ENCODE measurements at regions not wholly inside any gene's neighbourhood (a gene's known extent, or its start where the extent isn't known, plus 50 kb on each side); places are given as distances from the start of the nearest gene placed in this dataset.

GRCh38 chr3:99145031-99145430 is 243.5 kb upstream of the DCBLD2 start:
- TF ChIP-seq CTCF (IDR thresholded peaks at IDR 0.05; ENCODE audit: insufficient read depth, low read depth, low read length, missing control alignments): no peak
- H3K4me3 ChIP-seq (ENCODE audit: low read depth, low read length): no peak overlapping the region
- no peak for DNase-seq (ENCODE audit: low read depth)

- no peak for TF ChIP-seq CTCF (IDR thresholded peaks at IDR 0.05; ENCODE audit: insufficient read depth, low read depth, low read length, missing control alignments)
- no peak overlapping the region for H3K4me3 ChIP-seq (ENCODE audit: low read depth, low read length)
- no peak for DNase-seq (ENCODE audit: low read depth)
These were observed 242.0 kb upstream of the DCBLD2 start for GRCh38 chr3:99143493-99143892.

GRCh38 chr3:99134986-99135385 is 233.5 kb upstream of the DCBLD2 start:
- DNase-seq (ENCODE audit: low read depth): no peak
- H3K4me3 ChIP-seq (ENCODE audit: low read depth, low read length): no peak overlapping the region

GRCh38 chr3:99131876-99132275 is 230.4 kb upstream of the DCBLD2 start:
- DNase-seq (ENCODE audit: low read depth): no peak
- no peak for TF ChIP-seq CTCF (IDR thresholded peaks at IDR 0.05; ENCODE audit: insufficient read depth, low read depth, low read length, missing control alignments)
- H3K4me3 ChIP-seq (ENCODE audit: low read depth, low read length): no peak overlapping the region

More at GRCh38 chr3:99134986-99135385, 233.5 kb upstream of the DCBLD2 start:
- TF ChIP-seq CTCF (IDR thresholded peaks at IDR 0.05; ENCODE audit: insufficient read depth, low read depth, low read length, missing control alignments): no peak

- no peak for TF ChIP-seq CTCF (IDR thresholded peaks at IDR 0.05; ENCODE audit: insufficient read depth, low read depth, low read length, missing control alignments)
- no peak for DNase-seq (ENCODE audit: low read depth)
- no peak overlapping the region for H3K4me3 ChIP-seq (ENCODE audit: low read depth, low read length)
These were observed 227.4 kb upstream of the DCBLD2 start for GRCh38 chr3:99128725-99129505.

GRCh38 chr3:99128235-99128634 is 226.7 kb upstream of the DCBLD2 start:
- H3K4me3 ChIP-seq (ENCODE audit: low read depth, low read length): no peak overlapping the region
- no peak for DNase-seq (ENCODE audit: low read depth)
- TF ChIP-seq CTCF (IDR thresholded peaks at IDR 0.05; ENCODE audit: insufficient read depth, low read depth, low read length, missing control alignments): no peak

- TF ChIP-seq CTCF (IDR thresholded peaks at IDR 0.05; ENCODE audit: insufficient read depth, low read depth, low read length, missing control alignments): no peak
- H3K4me3 ChIP-seq (ENCODE audit: low read depth, low read length): no peak overlapping the region
- no peak for DNase-seq (ENCODE audit: low read depth)
These were observed 224.8 kb upstream of the DCBLD2 start for GRCh38 chr3:99126316-99126715.

Measured in GM12865 (cell line).